ENCODE measurements at regions not wholly inside any gene's neighbourhood (a gene's known extent, or its start where the extent isn't known, plus 50 kb on each side); places are given as distances from the start of the nearest gene placed in this dataset.
"Not testable (repeated sequence)": the region's sequence is repeated elsewhere in the genome, so short reads cannot be mapped to it uniquely, and the experiment has no call there.

DNA sequence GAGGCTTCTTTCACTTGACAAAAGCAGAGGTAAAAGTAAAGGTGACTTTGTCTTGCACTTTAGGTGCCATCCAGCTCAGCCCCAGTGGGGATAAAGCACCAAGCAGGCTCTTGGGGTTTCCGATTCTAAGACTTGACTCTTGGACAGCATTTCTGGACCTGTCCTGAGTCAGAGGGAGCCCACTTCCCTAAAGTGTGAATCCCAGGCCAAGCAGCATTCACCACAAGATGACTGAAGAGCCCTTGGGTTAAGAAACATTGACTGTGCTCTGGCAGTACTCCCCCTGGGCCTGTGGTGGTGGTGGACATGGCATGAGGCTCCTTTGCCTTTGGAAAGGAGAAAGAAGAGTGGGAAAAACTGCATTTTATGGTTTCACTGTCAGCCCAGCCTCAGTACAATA is 638.0 kb upstream of the VRK2 start:
- DNase-seq (ENCODE audit: low read depth): no peak

DNA sequence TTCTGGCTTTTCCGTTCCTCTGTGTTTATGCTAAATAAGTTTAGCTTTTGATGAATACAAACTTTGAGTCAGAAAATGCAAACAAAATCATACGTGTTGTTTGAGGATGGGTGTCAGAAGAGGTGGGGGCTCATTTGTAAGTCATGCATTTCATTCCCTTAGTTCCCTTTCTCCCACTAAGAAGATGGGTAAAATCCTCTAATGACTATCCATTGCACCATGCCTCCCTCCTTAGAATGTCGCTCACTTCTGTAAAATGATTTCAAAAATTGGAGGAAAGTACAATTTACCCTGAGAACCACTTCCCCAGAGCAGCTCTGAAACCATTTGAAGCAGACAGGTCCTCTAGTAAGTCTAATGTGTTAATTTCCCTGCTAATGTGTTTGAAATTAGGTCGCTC is 629.6 kb upstream of the VRK2 start:
- no peak for DNase-seq (ENCODE audit: low read depth)

DNA sequence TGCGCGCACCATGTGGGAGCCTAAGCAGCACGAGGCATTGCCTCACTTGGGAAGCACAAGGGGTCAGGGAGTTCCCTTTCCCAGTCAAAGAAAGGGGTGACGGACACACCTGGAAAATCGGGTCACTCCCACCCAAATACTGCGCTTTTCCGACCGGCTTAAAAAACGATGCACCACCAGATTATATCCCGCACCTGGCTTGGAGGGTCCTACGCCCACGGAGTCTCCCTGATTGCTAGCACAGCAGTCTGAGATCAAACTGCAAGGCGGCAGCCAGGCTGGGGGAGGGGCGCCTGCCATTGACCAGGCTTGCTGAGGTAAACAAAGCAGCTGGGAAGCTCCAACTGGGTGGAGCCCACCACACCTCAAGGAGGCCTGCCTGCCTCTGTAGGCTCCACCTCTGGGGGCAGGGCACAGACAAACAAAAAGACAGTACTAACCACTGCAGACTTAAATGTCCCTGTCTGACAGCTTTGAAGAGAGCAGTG is 627.7 kb upstream of the VRK2 start:
- DNase-seq (ENCODE audit: low read depth): not testable (repeated sequence)

DNA sequence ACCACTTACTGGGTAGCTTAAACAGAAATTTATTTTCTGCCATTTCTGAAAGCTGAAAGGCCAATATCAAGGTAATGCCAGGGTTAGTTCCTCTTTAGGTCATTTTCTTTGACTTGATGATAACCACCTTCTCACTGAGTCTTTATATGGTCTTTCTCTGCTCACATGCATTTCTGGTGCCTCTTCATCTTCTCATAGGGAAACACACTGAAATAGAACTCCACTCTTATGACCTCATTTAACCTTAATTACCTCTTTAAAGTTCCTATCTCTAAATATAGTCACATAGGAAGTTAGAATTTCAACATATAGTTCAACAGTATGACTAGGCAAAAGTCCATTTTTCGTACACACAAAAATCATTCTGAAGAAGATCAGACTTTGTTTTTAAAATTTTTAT is 616.8 kb upstream of the VRK2 start:
- DNase-seq (ENCODE audit: low read depth): no peak

DNA sequence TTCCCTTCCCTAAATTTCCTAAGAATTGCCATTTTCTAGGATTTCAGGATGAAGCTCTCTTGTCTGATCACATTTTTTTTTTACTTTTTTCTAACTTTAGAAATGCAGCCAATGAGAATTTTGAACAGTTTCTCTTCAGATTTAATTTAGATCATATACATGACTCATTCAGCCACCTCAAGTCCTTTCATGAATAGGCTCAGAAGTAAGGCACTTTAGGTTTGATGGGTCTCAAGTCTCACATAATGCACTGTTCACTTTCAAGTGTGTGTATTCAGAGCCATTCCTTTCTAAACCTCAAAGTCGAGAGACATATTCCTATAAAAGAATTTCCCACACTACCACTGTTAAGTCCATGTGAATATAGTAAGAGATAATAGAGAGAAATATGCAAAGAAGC is 614.1 kb upstream of the VRK2 start:
- DNase-seq (ENCODE audit: low read depth): no peak

DNA sequence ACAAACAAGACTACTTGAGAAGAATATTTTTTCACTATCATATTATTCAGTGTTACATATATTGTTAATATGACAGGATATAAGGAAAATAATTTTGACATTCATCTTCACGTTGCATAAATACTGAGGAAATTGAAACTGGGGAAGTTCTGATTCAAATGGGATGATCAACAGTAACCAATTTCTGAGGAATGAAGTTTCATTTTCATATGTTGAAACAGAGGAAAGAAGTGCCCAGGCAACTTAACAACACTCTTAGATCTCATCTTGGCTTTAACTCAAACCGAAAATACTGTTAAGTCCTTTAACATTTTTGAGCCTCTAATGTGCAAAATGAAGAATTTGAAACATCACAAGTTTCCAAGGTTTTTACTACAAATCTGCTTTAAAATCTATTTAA is 612.2 kb upstream of the VRK2 start:
- DNase-seq (ENCODE audit: low read depth): no peak

DNA sequence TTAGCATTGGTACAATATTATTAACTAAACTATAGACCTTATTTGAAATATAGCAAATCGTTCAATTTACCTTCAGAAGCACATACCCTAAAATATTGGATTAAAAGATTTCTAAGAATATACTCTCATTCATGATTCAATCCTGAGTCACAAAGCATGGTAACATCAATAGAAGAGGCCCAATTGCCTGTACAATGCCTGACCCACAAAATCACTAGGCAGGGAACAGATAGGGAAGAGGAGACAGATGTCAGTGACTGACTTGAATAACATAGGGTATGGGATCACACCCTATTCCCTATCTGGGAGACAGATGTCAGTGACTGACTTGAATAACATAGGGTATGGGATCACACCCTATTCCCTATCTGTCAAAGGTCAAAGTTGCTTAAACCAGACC is 611.6 kb upstream of the VRK2 start:
- DNase-seq (ENCODE audit: low read depth): peak; percentile 5

DNA sequence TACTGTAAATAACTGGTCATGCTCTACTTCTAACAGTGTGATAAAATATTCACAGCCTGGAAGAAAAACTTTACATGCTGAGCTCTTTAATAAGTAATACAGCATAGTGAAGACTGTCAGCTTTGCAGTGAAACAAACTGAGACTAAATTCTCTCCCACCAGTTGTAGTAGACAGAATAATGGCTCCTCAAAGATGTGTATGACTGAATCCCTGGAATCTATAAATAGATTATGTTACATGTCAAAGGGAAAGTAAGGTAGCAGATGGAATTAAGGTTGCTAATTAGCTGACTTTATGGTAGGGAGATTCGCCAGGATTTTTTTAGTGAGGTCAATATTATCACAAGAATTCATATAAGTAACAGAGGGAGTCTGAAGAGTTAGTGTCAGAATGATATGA is 609.5 kb upstream of the VRK2 start:
- no peak for DNase-seq (ENCODE audit: low read depth)

DNA sequence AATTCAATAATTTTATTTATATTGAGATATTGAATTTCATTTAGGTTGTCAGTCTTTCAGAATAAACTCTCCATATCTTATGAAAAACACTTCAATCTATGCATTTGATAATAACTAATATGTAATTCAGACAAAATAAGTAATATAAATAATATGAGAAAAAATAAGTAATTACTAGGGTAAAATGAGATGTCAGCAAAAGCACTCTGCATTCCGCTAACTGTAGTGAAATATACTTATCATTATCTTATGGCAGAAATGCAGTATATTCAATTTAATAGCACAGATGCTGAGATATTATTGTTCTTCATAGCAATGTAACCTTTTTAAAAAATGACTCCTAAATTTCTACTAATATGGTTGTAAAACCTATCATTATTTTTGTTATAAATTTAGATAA is 606.2 kb upstream of the VRK2 start:
- no peak for DNase-seq (ENCODE audit: low read depth)

DNA sequence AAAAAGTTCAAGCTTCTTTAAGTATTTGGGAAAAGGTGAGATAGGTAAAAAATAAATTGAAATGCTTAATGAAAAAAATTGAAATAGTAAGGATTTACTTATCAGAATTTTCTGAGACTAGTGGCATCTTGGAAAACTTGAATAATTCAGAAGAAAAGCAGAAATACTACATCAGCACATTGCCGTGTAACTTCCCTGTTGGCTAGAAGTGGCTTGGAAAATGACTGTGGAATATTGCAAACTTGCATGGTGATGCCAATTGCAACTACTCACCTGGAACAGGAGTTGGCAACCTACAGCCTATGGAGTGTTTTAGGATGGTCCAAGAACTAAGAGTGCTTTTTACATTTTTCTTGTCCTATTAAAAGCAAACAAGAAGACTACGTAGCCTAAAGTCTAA is 603.5 kb upstream of the VRK2 start:
- no peak for DNase-seq (ENCODE audit: low read depth)

DNA sequence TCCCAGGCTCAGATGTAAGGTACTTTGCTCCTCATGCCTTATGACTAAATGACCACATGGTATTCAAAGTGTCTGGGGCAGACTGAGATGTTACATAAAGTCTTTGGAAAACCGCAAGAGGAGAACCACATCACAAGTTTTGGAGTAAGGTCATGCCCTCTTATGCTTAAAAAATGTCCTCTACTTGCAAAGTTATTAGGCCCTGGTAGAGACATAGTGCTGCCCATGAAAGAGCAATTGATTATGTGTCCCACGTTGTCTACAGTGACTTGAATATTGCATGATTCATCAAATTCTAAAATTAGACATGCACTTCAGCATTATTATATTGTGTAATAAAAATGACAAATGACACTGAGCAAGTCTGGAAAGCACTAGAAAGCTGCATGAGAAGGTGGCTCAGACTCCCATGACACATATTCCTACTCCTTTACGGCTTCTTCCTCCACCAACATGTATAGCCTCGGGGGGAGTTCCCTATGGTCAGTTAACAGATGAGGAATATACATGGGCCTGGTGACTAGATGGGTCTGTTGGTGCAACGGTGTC is 602.6 kb upstream of the VRK2 start:
- DNase-seq (ENCODE audit: low read depth): peak; percentile 80

DNA sequence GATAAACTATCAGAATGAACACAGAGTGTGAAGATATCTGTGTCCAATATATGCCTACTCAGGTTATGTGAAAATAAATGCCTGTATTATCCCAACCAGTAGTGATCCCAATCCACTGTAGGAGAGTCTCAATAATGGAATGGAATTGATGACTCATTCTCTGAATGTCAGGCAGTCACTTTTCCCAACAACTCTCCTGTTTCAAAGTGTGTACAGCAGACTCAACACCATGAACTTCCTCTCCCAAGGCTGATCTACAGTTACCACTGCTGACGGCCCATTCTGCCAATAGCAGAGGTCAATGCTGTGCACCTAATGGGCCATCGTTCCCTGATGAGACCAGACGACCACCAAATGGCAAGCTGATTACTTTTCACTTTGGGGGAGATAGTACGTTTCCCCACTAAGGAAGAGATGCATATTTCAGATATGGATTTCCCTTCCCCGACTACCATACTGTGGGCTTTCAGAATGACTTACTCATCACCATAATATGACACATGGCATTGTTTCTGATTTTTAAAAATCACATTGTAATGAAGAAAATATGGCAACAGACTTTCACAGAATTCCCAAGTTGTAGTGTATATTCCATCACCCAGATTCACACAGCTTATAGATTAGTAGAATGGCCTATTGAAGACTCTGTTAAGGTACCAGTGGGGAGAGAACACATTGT is 601.7 kb upstream of the VRK2 start:
- DNase-seq (ENCODE audit: low read depth): no peak

DNA sequence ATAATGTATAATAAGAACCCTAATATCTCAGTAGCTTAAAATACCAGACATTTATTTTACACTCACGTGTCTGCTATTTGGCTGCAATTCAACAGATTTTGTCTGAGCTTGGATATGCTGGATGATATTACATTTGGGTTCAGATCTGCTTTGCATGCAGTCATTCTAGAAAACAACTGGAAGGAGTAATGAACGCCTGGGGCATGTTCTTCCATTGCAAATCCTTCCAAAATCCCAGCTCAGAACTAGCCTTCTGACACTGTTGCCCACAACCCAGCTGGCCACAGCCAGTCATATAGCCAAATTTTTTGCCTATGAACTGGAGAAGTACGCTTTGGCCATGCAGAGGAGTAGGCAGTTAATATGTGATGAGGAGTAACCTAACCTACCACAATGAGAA is 597.8 kb upstream of the VRK2 start:
- peak; percentile 20 for DNase-seq (ENCODE audit: low read depth)

DNA sequence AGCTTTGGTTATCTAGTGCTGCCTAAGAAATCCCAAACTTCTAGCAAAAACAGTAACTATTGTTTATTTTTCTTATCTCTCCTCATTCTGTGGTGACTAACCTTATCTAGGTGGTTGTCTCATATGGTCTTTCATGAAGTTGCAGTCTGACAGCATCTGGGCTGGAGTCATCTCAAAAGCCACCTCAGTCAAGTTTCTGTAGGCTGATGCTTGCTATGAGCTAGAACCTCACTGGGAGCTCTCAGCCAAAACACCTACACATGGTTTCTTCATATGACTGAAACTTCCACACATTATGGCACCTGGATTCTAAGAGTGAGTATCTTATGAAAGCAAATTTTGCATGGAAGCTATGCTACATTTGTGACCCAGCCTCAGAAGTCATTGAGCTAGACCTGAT is 596.4 kb upstream of the VRK2 start:
- no peak for DNase-seq (ENCODE audit: low read depth)

DNA sequence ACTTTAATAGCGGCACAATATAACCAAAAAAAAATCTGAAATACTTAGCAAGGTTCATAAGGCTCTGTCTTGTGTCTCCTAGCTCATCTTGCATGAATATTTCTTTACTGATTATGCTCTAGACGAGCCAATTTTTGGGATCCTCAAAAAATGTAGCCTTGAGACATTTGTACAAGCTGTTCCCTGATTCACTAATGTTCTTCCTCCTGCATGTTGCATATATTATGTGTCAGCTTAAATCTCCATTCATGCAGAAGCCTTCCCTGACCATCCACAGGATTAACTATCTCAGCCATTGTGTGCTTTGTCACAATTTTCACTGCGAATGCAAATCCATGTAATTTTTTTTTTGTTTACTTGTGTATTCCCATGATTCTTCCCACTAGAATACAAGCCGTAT is 594.0 kb upstream of the VRK2 start:
- no peak for DNase-seq (ENCODE audit: low read depth)

DNA sequence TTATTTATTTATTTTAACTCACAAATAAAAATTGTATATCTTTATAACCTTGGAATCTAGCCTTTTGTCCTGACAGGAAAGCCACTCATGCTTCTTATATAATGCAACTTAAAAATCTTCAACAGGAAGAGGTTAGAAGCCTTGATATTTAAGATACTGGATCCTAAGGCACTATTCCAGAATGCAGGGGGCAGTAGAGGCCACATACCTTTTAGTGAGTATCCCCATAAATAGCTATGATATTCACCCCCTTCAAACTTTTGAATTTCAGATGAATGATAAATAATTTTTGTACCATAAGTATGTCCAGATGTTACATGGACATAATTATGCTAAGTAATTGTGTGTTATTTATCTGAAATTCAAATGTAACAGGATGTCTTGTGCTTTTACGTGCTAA is 592.7 kb upstream of the VRK2 start:
- no peak for DNase-seq (ENCODE audit: low read depth)

DNA sequence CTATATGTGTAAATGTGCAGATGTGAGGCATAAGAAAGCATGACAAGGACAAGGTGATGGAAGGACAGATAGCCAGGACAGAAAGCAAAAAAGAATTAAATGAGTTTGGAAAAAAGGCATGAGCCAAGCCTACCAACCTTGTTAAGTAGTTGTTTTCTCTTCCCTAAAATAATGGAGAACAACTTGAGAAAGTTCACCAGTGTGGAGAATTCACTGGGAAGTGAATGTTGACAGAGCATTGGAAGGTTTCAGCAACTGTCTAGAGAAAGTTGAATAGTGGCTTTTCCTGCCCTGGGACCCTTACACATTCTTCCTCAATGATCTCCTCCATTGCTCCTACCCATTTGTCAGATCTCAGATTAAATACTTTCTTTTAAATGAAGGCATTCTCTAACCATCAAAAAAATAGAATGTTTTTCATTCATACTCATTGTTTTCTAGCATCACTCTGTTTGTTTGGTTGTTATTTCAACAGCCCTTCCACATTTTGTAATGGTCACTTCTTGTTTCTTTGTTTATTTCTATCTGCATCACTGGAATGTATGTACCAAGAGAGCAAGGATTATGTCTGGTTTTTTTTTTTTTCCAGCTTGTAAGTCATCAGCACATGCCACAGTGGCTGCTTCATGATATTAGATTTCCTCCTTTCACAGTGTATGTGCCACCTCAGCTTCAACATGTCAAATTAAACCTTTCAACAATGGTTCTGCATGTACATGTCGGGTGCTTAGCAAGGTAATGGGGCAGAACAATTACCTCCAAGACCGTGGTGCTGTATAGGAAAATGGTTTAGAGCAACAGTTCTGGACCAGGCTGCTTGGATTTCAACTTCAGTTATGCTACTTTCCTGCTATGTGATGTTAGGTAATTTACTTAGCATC is 586.0 kb upstream of the VRK2 start:
- DNase-seq (ENCODE audit: low read depth): no peak

DNA sequence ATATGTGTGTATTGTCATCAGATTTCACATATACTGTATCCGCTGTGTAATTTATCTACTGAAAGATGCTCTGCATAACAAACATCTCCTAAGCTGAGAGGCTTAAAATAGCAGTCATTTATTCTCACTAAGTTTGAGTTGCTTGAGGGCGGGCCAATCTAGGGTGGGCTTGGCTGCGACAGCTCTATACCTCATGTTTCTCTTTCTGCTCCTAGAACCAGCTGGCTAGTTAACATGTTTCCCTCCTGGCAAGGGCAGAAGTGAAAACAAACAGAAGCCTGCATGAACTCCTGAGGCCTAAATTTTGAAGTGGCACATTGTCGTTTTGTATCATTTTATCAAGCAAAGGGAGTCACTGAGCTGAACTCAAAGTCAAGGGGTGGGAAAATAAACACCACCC is 585.0 kb upstream of the VRK2 start:
- no peak for DNase-seq (ENCODE audit: low read depth)

DNA sequence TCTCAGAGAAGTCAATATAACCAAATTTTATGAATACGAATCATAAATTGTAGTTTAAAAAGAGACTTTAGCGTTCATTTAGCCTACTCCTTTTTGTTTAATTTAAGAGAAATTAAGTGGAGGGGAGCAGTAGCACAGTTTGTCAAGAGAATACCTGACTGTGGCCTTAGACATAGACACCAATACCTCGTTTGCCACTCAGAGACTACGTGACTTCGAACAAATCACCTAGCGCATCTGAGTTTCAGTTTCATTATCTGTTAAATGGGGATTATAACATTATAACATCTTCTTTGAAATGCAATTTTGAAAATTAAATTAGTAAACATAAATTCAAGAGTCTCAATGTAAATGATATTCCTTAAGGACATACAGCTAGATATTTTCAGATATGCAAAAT is 581.5 kb upstream of the VRK2 start:
- DNase-seq (ENCODE audit: low read depth): no peak

DNA sequence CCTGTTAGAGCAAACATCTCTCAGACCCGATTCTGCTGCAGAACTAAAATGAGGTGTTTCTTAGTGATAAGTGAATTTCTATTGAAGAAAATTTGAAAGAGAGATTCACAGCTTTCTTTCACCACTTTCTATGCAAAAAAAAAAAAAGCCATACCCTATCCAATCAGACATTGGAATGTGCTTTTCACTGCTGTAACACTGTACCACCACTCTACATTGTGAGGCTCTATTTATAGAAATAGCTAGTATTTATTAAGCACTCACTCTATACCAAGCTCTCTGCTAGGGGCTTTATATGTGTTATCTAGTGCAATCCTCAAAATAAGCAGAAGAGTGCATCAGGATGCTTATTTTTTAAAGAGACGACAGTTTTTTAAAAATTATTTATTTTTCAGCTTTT is 580.6 kb upstream of the VRK2 start:
- DNase-seq (ENCODE audit: low read depth): no peak

DNA sequence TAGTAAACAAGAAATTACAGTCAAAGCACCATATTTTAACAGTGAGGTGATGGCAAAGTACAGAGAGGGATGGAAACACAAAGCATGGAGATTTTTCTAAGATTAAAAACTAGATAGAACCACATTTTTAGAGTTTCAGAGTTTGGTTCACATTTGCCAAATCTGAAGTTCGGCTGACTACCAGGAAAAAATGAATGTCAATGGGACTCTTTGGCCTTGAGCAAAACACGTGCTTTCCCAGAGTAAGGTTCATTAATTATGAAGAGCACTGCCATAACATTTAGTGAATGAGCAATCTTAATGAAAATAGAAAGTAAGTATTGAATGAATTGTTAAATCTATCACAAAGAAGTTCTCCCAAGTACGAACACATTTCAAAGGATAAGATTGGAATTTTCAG is 571.2 kb upstream of the VRK2 start:
- no peak for DNase-seq (ENCODE audit: low read depth)

DNA sequence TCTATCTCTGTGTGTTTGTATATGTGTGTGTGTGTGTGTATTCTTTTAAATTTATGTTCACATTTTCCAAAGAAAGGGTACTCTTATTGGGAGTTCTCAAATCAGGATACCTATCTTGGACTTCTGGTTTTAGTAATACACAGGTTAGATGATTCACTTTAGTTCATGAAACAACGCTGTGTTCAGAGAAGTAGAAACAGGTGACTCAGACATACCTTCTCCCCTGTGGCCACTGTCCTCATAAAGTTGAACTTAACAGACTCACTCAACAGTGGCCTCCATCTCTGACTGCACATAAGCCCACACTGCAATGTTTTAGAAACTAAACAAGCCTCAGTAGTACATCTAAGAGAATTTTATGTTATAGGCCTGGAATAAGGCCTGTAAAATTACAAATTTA is 566.6 kb upstream of the VRK2 start:
- DNase-seq (ENCODE audit: low read depth): no peak

DNA sequence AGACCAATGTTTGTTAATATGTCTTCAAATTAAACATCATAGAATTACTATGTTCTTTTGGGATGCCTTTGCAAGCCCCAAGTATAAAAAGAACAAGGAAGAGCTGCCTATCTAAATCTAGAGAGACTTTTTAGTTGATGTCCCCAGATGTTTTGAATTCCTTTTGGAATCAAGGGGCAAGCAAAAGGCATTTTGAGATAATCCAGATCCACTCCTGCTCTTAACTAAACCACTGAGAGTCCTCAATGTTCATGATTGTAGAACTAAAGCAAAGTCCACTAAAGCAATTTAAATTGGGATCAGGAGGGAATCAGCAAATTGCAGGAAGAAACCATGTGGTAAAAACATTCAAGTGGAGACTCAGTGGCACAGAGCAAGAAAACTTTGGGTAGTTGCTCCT is 558.5 kb upstream of the VRK2 start:
- no peak for DNase-seq (ENCODE audit: low read depth)

Data from myocyte (in vitro differentiated cells).